Right forelimb (tissue), 1 donor: ENCODE measurements at regions not wholly inside any gene's neighbourhood (a gene's known extent, or its start where the extent isn't known, plus 50 kb on each side); places are given as distances from the start of the nearest gene placed in this dataset.

Experiments used
- DNase-seq: peaks from one replicate; pipeline ENCODE4 v3.0.0-alpha.2; 2018

- DNase-seq = peak; percentile 52
Observed at GRCh38 chr4:56757821-56758411, 63.6 kb downstream of the SPINK2 start.

GRCh38 chr4:56757261-56757746, 64.2 kb downstream of the SPINK2 start:
- no peak for DNase-seq

GRCh38 chr4:56755901-56756300, 65.6 kb downstream of the SPINK2 start:
- DNase-seq = no peak

GRCh38 chr4:56752985-56753384, 68.5 kb downstream of the SPINK2 start:
- DNase-seq = no peak

- no peak for DNase-seq
Observed at GRCh38 chr4:56750231-56750630, 69.1 kb upstream of the HOPX start.

- no peak for DNase-seq
Observed at GRCh38 chr4:56748271-56748670, 67.2 kb upstream of the HOPX start.

- no peak for DNase-seq
Observed at GRCh38 chr4:56746639-56747038, 65.5 kb upstream of the HOPX start.

- no peak for DNase-seq
Observed at GRCh38 chr4:56745042-56745441, 63.9 kb upstream of the HOPX start.

GRCh38 chr4:56744030-56744429, 62.9 kb upstream of the HOPX start:
- DNase-seq = no peak

- DNase-seq = no peak
Observed at GRCh38 chr4:56743550-56743949, 62.5 kb upstream of the HOPX start.

GRCh38 chr4:56742080-56742871, 61.2 kb upstream of the HOPX start:
- DNase-seq = no peak

GRCh38 chr4:56741595-56741994, 60.5 kb upstream of the HOPX start:
- DNase-seq = no peak

- no peak for DNase-seq
Observed at GRCh38 chr4:56739066-56739777, 58.1 kb upstream of the HOPX start.

- DNase-seq = no peak
Observed at GRCh38 chr4:56737666-56738065, 56.6 kb upstream of the HOPX start.

- no peak for DNase-seq
Observed at GRCh38 chr4:56733352-56733751, 52.3 kb upstream of the HOPX start.

- no peak for DNase-seq
Observed at GRCh38 chr4:56732301-56732700, 51.2 kb upstream of the HOPX start.

GRCh38 chr4:56731857-56732256, 50.8 kb upstream of the HOPX start:
- no peak for DNase-seq
